HEK293 (cell line): ENCODE measurements at regions not wholly inside any gene's neighbourhood (a gene's known extent, or its start where the extent isn't known, plus 50 kb on each side); places are given as distances from the start of the nearest gene placed in this dataset.

Source experiments
- TRIM28 ChIP-seq: IDR thresholded peaks from 2 replicates; pipeline ENCODE4 v1.6.1; 2011; ENCODE audit warnings: low read length, control low read depth, borderline replicate concordance
- ZNF114 ChIP-seq: fragments of 450-650 bp; formaldehyde crosslinking; IDR thresholded peaks from 2 replicates; pipeline ENCODE4 v1.5.0; 2017; ENCODE audit warnings: missing biosample characterization, missing genetic modification characterization
- ZNF121 ChIP-seq: fragments of 450-650 bp; formaldehyde crosslinking; IDR thresholded peaks from 2 replicates; pipeline ENCODE4 v1.5.1; 2016; ENCODE audit warnings: missing biosample characterization, missing genetic modification characterization
- ZNF248 ChIP-seq: fragments of 450-650 bp; formaldehyde crosslinking; IDR thresholded peaks from 2 replicates; pipeline ENCODE4 v1.5.1; 2017; ENCODE audit warnings: missing biosample characterization, missing genetic modification characterization
- ZNF274 ChIP-seq, 2 experiments: fragments of 200-500 bp in 1 of 2; fragments of 450-650 bp in 1 of 2; sonication (Bioruptor generic) in 1 of 2; formaldehyde crosslinking in 1 of 2; IDR thresholded peaks; 2 replicates each; pipeline versions ENCODE4 v1.5.1 to v1.6.1; 2014 to 2016; ENCODE audit warnings: borderline replicate concordance in 1 of 2, inconsistent platforms in 1 of 2, low read length in 1 of 2, missing biosample characterization in 1 of 2, missing genetic modification characterization in 1 of 2
- ZNF548 ChIP-seq: fragments of 450-650 bp; formaldehyde crosslinking; IDR thresholded peaks from 2 replicates; pipeline ENCODE4 v1.5.1; 2016; ENCODE audit warnings: missing biosample characterization, missing genetic modification characterization
- ZNF561 ChIP-seq: fragments of 450-650 bp; IDR thresholded peaks from 2 replicates; pipeline ENCODE4 v1.5.1; 2018; ENCODE audit warnings: missing biosample characterization, missing genetic modification characterization, borderline replicate concordance
- ZNF571 ChIP-seq: fragments of 450-650 bp; formaldehyde crosslinking; IDR thresholded peaks from 2 replicates; pipeline ENCODE4 v1.5.0; 2017; ENCODE audit warnings: missing biosample characterization, missing genetic modification characterization

- TF ChIP-seq ZNF274 (IDR thresholded peaks at IDR 0.05; ENCODE audit: low read length) (no peak), ZNF274 (tag by site-specific recombination; IDR thresholded peaks at IDR 0.05; ENCODE audit: borderline replicate concordance) (no peak), ZNF548 (tag by site-specific recombination) (no peak), ZNF248 (tag by site-specific recombination) (no peak), ZNF571 (tag by site-specific recombination) (no peak), ZNF121 (no peak), TRIM28 (no peak), ZNF114 (no peak), ZNF561 (tag by site-specific recombination) (no peak)
These were observed 65.8 kb downstream of the ISL1 start for GRCh38 chr5:51449026-51449425.
